Activated naive CD8-positive, alpha-beta T cell treated with anti-CD3 and anti-CD28 coated beads, Interleukin-2, amount 50 U/mL, for 24 hours (primary cell): ENCODE measurements at regions not wholly inside any gene's neighbourhood (a gene's known extent, or its start where the extent isn't known, plus 50 kb on each side); places are given as distances from the start of the nearest gene placed in this dataset.

Experiments
- ATAC-seq: fragments of 150-1000 bp; cut with Tn5 transposase; one replicate; pipeline ENCODE4 v1.10.0; 2021
- DNase-seq: peaks from one replicate; pipeline ENCODE4 v3.0.0; 2021
- H3K27ac Mint-ChIP-seq: one replicate; pipeline ENCODE4 v1.8.0; 2021; ENCODE audit warnings: mild to moderate bottlenecking, mixed read lengths
- H3K27me3 Mint-ChIP-seq: one replicate; pipeline ENCODE4 v1.8.0; 2021; ENCODE audit warnings: mixed read lengths
- H3K36me3 Mint-ChIP-seq: one replicate; pipeline ENCODE4 v1.8.0; 2021; ENCODE audit warnings: low read depth, mixed read lengths
- H3K4me1 Mint-ChIP-seq: one replicate; pipeline ENCODE4 v1.8.0; 2021; ENCODE audit warnings: mixed read lengths
- H3K4me3 Mint-ChIP-seq: one replicate; pipeline ENCODE4 v1.8.0; 2021; ENCODE audit warnings: mild to moderate bottlenecking, moderate library complexity, mixed read lengths
- H3K9me3 Mint-ChIP-seq: one replicate; pipeline ENCODE4 v1.8.0; 2021; ENCODE audit warnings: mixed read lengths

- no peak for ATAC-seq
- H3K4me3 Mint-ChIP-seq: no peak overlapping the region
- H3K4me1 Mint-ChIP-seq: no peaks in the 10 kb centered on the region
Measured at GRCh38 chr2:133814890-133815289, 246.6 kb upstream of the NCKAP5 start.

GRCh38 chr2:133816037-133816436, 247.8 kb upstream of the NCKAP5 start:
- Mint-ChIP-seq H3K9me3 (no peaks in the 10 kb centered on the region), H3K27me3 (no peaks in the 10 kb centered on the region), H3K4me3 (no peak overlapping the region), H3K4me1 (no peaks in the 10 kb centered on the region), H3K36me3 (no peaks in the 10 kb centered on the region), H3K27ac (no peak overlapping the region)
- no peak for ATAC-seq
- no peak for DNase-seq

More at GRCh38 chr2:133814890-133815289, 246.6 kb upstream of the NCKAP5 start:
- DNase-seq: no peak
- Mint-ChIP-seq H3K27ac (no peak overlapping the region), H3K36me3 (peaks cover 5% of the 10 kb centered on the region), H3K27me3 (no peaks in the 10 kb centered on the region), H3K9me3 (peaks cover 7% of the 10 kb centered on the region)

DNA sequence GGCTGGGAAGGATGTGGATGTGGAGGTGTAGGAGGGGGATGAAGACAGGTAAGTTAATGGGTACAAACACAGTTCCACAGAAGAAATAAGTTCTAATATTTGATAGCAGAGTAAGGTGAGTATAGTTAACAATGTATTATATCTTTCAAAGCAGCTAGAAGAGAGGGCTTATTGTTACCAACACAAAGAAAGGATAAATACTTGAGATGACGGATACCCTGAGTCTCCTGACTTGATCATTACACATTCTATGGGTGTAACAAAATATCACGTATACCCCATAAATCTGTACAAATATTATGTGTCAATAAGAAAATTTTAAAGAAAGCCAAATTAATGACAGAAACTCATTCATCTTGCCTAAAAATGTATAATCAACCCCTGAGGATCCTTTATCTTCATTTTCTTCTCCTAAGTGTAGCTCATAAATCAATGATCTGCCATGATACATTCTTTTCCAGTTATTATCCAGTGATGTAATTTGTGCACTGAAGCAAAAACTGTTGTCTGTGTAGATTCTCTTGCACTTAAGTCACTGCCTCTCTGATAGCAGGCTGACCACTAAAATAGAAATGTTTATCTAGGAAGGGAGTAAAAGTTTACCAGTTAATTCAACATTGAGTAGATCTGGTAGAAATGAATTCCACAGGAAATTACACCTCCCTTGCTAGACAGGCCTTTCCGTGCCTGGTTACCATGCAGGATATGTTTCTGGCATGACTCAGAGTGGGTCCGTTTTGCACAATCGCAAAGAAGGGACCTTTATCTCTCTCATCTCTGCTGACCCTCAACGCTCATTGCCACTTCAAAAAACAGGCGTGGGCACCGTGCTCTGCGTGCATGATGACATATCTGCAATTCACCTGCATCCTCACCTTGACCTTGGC, 249.7 kb upstream of the NCKAP5 start:
- Mint-ChIP-seq H3K4me3 (no peak overlapping the region), H3K27me3 (no peaks in the 10 kb centered on the region), H3K4me1 (no peaks in the 10 kb centered on the region), H3K36me3 (no peaks in the 10 kb centered on the region), H3K9me3 (no peaks in the 10 kb centered on the region), H3K27ac (no peak overlapping the region)
- no peak for DNase-seq
- ATAC-seq: no peak

GRCh38 chr2:133818661-133819060, 250.4 kb upstream of the NCKAP5 start:
- Mint-ChIP-seq H3K4me3 (no peak overlapping the region), H3K27ac (no peak overlapping the region), H3K36me3 (no peaks in the 10 kb centered on the region), H3K4me1 (no peaks in the 10 kb centered on the region), H3K9me3 (no peaks in the 10 kb centered on the region), H3K27me3 (no peaks in the 10 kb centered on the region)
- ATAC-seq (no peak), DNase-seq (no peak)

GRCh38 chr2:133819906-133820305, 251.6 kb upstream of the NCKAP5 start:
- DNase-seq (no peak), ATAC-seq (no peak)
- Mint-ChIP-seq H3K4me3 (no peak overlapping the region), H3K27ac (no peak overlapping the region), H3K27me3 (no peaks in the 10 kb centered on the region), H3K36me3 (no peaks in the 10 kb centered on the region), H3K4me1 (no peaks in the 10 kb centered on the region), H3K9me3 (no peaks in the 10 kb centered on the region)

- no peak overlapping the region for H3K27ac Mint-ChIP-seq
- DNase-seq: no peak
Measured at GRCh38 chr2:133821107-133821760, 253.0 kb upstream of the NCKAP5 start.

GRCh38 chr2:133822517-133823225, 254.4 kb upstream of the NCKAP5 start:
- ATAC-seq: no peak
- no peaks in the 10 kb centered on the region for H3K4me1 Mint-ChIP-seq

More at GRCh38 chr2:133821107-133821760, 253.0 kb upstream of the NCKAP5 start:
- Mint-ChIP-seq H3K9me3 (no peaks in the 10 kb centered on the region), H3K27me3 (peaks cover under 1% of the 10 kb centered on the region), H3K4me3 (no peak overlapping the region), H3K36me3 (no peaks in the 10 kb centered on the region), H3K4me1 (no peaks in the 10 kb centered on the region)
- ATAC-seq: no peak

GRCh38 chr2:133823226-133823550, 254.9 kb upstream of the NCKAP5 start:
- ATAC-seq (no peak), DNase-seq (no peak)
- Mint-ChIP-seq H3K36me3 (no peaks in the 10 kb centered on the region), H3K4me1 (no peaks in the 10 kb centered on the region), H3K27ac (no peak overlapping the region), H3K9me3 (no peaks in the 10 kb centered on the region), H3K27me3 (peaks cover 6% of the 10 kb centered on the region), H3K4me3 (no peak overlapping the region)

More at GRCh38 chr2:133822517-133823225, 254.4 kb upstream of the NCKAP5 start:
- Mint-ChIP-seq H3K27me3 (peaks cover 3% of the 10 kb centered on the region), H3K9me3 (no peaks in the 10 kb centered on the region), H3K36me3 (no peaks in the 10 kb centered on the region), H3K4me3 (no peak overlapping the region), H3K27ac (no peak overlapping the region)
- DNase-seq: no peak

DNA sequence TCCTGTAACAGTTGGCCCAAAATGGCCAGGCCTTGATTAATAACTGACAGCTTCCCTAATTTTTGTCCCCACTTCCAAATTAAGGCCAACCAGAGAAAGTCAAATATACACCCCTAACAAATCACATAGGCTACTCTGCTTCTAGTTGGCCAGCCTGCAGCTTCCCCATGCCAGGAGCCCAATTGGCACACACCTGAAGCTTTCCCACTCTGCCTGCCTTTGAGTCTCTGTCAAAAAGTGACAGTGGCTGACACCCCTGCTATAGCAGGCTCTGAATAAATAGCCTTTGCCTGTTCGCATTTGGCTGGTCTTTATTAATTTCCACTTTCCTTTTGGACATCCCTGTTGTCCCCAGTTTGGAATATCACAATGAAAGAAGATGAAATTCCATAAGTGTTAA, 256.6 kb upstream of the NCKAP5 start:
- Mint-ChIP-seq H3K4me3 (no peak overlapping the region), H3K9me3 (no peaks in the 10 kb centered on the region), H3K27ac (no peak overlapping the region), H3K36me3 (no peaks in the 10 kb centered on the region), H3K4me1 (no peaks in the 10 kb centered on the region), H3K27me3 (peaks cover 7% of the 10 kb centered on the region)
- DNase-seq: no peak
- no peak for ATAC-seq

- Mint-ChIP-seq H3K4me3 (no peak overlapping the region), H3K36me3 (no peaks in the 10 kb centered on the region), H3K4me1 (no peaks in the 10 kb centered on the region), H3K27ac (no peak overlapping the region), H3K9me3 (no peaks in the 10 kb centered on the region), H3K27me3 (peaks cover 7% of the 10 kb centered on the region)
- DNase-seq (no peak), ATAC-seq (no peak)
Measured at GRCh38 chr2:133825778-133826177, 257.5 kb upstream of the NCKAP5 start.

DNA sequence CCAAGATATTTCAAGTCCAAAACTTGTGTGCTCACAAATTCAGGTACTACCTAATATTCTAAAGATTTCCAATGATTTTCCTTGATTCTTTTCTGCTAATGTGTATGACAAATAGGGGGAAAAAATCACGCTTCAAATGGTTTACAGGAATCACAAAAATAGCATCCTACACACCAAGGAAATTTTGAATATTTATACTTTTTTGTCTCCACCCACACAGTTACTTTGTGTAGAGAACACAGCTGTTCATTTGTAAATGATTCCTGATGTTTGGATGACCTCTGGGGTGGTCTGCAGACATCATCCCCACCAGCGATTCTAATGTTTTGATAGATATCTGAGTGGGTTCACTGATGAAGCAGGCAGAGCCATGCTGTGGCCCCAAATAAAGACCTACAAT, 260.6 kb upstream of the NCKAP5 start:
- no peak for ATAC-seq
- no peak for DNase-seq
- no peak overlapping the region for H3K4me3 Mint-ChIP-seq
- no peaks in the 10 kb centered on the region for H3K4me1 Mint-ChIP-seq
- no peak overlapping the region for H3K27ac Mint-ChIP-seq
- peaks cover 7% of the 10 kb centered on the region for H3K27me3 Mint-ChIP-seq
- no peaks in the 10 kb centered on the region for H3K9me3 Mint-ChIP-seq
- H3K36me3 Mint-ChIP-seq: no peaks in the 10 kb centered on the region

DNA sequence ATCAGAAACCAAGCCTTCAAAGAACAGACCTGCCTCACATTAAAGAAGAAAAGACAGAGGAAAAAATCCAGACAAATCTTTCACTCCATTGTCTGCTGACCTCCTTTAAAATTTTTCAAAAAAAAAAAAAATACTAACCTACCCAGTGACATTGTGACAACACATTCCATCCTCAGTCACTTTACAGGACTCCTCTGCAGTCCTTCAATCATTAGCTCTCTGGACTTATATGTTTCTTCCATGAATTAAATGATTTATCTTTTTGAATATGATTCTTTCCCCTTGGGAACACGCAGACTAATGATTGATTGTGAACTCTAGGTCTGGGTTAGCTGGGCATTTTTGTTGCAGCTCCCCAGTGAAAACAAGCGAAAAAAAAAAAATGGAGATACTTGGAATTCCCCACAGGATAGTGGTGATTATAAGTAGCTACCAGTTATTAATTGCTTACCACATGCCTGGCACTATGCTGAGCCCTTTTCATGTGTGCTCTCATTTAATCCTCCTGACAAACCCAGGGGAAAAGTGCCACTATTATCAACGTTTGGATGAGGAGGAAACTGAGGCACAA, 261.3 kb upstream of the NCKAP5 start:
- no peaks in the 10 kb centered on the region for H3K36me3 Mint-ChIP-seq
- no peaks in the 10 kb centered on the region for H3K9me3 Mint-ChIP-seq
- peaks cover 7% of the 10 kb centered on the region for H3K27me3 Mint-ChIP-seq
- DNase-seq (no peak), ATAC-seq (no peak)
- no peak overlapping the region for H3K4me3 Mint-ChIP-seq
- no peak overlapping the region for H3K27ac Mint-ChIP-seq
- no peaks in the 10 kb centered on the region for H3K4me1 Mint-ChIP-seq

GRCh38 chr2:133833746-133834145, 265.5 kb upstream of the NCKAP5 start:
- H3K27me3 Mint-ChIP-seq: peaks cover 5% of the 10 kb centered on the region
- no peaks in the 10 kb centered on the region for H3K4me1 Mint-ChIP-seq
- no peaks in the 10 kb centered on the region for H3K36me3 Mint-ChIP-seq
- H3K27ac Mint-ChIP-seq: no peak overlapping the region
- no peak for DNase-seq
- ATAC-seq: no peak
- H3K4me3 Mint-ChIP-seq: no peak overlapping the region
- H3K9me3 Mint-ChIP-seq: no peaks in the 10 kb centered on the region

GRCh38 chr2:133835821-133836619, 267.8 kb upstream of the NCKAP5 start:
- no peaks in the 10 kb centered on the region for H3K36me3 Mint-ChIP-seq
- H3K9me3 Mint-ChIP-seq: no peaks in the 10 kb centered on the region
- H3K4me3 Mint-ChIP-seq: no peak overlapping the region
- no peak for DNase-seq
- no peak overlapping the region for H3K27ac Mint-ChIP-seq
- H3K27me3 Mint-ChIP-seq: peaks cover 3% of the 10 kb centered on the region
- no peaks in the 10 kb centered on the region for H3K4me1 Mint-ChIP-seq
- ATAC-seq: no peak
